Myocyte (in vitro differentiated cells): ENCODE measurements at regions not wholly inside any gene's neighbourhood (a gene's known extent, or its start where the extent isn't known, plus 50 kb on each side); places are given as distances from the start of the nearest gene placed in this dataset.

Source experiments
- DNase-seq: peaks from one replicate; pipeline ENCODE4 v3.0.0-alpha.2; 2012; ENCODE audit warnings: low read depth

- no peak for DNase-seq
These were observed 126.1 kb downstream of the SEC14L1 start for GRCh38 chr17:77266891-77267341.

GRCh38 chr17:77269696-77270681 lies 129.2 kb downstream of the SEC14L1 start:
- no peak for DNase-seq

GRCh38 chr17:77271411-77271810 lies 130.6 kb downstream of the SEC14L1 start:
- no peak for DNase-seq

- DNase-seq = peak; percentile 33
These were observed 132.8 kb downstream of the SEC14L1 start for GRCh38 chr17:77273397-77274085.

- no peak for DNase-seq
These were observed 133.5 kb downstream of the SEC14L1 start for GRCh38 chr17:77274096-77274845.

GRCh38 chr17:77279448-77280303 lies 138.9 kb downstream of the SEC14L1 start:
- no peak for DNase-seq

GRCh38 chr17:77280304-77281121 lies 139.7 kb downstream of the SEC14L1 start:
- peak; percentile 18 for DNase-seq

GRCh38 chr17:77281122-77281903 lies 140.5 kb downstream of the SEC14L1 start:
- no peak for DNase-seq

GRCh38 chr17:77281904-77282367 lies 141.2 kb downstream of the SEC14L1 start:
- DNase-seq = no peak

GRCh38 chr17:77282524-77283515 lies 142.1 kb downstream of the SEC14L1 start:
- no peak for DNase-seq

- DNase-seq = no peak
These were observed 143.4 kb downstream of the SEC14L1 start for GRCh38 chr17:77284023-77284617.

GRCh38 chr17:77285594-77286390 lies 145.0 kb downstream of the SEC14L1 start:
- DNase-seq = peak; percentile 88

- no peak for DNase-seq
These were observed 145.5 kb downstream of the SEC14L1 start for GRCh38 chr17:77286391-77286640.

GRCh38 chr17:77286641-77287431 lies 146.1 kb downstream of the SEC14L1 start:
- DNase-seq = peak; percentile 93

GRCh38 chr17:77287432-77288068 lies 146.8 kb downstream of the SEC14L1 start:
- DNase-seq = peak; percentile 98
